ENCODE measurements at regions not wholly inside any gene's neighbourhood (a gene's known extent, or its start where the extent isn't known, plus 50 kb on each side); places are given as distances from the start of the nearest gene placed in this dataset.

DNA sequence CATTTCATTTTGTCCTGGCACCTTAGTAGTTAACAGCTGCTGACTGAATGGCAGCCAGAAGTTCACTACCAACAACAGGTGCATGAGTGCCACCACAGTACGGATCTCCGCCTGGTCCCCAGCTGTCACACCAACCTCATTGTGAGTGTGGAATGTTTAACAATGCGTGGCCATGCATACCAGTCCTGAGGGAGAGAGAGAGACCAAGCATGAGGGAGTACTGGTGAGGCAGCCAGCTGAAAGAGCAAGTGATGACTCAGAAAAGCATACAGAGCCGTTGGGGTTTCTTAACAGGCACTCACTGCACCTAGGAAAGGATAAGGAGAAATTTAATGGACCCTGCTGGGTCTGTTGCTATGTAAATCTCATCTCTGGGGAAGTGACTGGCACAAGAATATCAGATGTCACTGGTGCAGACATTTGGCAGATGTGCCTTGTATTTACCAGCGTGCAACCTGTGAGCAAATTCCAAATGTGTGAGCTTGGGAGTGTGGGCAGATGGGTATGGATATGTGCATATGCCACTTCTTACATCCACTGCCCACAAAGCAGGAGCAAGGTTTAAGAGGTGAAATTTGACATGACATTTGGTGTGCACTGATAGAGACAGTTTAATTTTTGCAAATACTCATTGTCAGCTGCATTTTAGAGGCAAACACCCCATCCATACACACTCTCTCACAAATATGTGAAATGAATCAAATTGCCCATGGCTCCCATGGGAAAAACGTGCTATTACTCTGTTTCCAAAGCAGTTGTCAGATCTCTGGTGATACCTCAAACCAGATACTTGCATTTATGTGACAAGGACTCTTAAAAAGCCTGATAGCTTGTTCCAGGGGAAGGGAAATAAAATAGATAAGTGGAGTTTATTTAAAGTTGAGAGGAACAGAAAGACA, 245.2 kb upstream of the ARPP21 start:
- Histone ChIP-seq H3K27ac (no peak overlapping the region), H3K4me3 (no peak overlapping the region), H3K4me1 (no peaks in the 10 kb centered on the region), H3K36me3 (ENCODE audit: insufficient read depth in 1 of 2, low read depth in 1 of 2) (no peaks in the 10 kb centered on the region), H3K9me3 (peaks cover 4% of the 10 kb centered on the region), H3K27me3 (ENCODE audit: insufficient read depth in 3 of 3, low read length in 2 of 3) (no peaks in the 10 kb centered on the region)
- 17 to 35% (median 21%) methylated on average over 6 of the region's 6 CpGs for whole genome bisulfite sequencing, 3 donors
- intact Hi-C loops (cut with DNase I): no loop called here
- peak in 3 of 4 donors; percentile 51 to 83 (median 82) for ATAC-seq
- DNase-seq: no peak
- TF ChIP-seq, protein P1, sequence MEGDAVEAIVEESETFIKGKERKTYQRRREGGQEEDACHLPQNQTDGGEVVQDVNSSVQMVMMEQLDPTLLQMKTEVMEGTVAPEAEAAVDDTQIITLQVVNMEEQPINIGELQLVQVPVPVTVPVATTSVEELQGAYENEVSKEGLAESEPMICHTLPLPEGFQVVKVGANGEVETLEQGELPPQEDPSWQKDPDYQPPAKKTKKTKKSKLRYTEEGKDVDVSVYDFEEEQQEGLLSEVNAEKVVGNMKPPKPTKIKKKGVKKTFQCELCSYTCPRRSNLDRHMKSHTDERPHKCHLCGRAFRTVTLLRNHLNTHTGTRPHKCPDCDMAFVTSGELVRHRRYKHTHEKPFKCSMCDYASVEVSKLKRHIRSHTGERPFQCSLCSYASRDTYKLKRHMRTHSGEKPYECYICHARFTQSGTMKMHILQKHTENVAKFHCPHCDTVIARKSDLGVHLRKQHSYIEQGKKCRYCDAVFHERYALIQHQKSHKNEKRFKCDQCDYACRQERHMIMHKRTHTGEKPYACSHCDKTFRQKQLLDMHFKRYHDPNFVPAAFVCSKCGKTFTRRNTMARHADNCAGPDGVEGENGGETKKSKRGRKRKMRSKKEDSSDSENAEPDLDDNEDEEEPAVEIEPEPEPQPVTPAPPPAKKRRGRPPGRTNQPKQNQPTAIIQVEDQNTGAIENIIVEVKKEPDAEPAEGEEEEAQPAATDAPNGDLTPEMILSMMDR (IDR thresholded peaks at IDR 0.05): no peak

DNA sequence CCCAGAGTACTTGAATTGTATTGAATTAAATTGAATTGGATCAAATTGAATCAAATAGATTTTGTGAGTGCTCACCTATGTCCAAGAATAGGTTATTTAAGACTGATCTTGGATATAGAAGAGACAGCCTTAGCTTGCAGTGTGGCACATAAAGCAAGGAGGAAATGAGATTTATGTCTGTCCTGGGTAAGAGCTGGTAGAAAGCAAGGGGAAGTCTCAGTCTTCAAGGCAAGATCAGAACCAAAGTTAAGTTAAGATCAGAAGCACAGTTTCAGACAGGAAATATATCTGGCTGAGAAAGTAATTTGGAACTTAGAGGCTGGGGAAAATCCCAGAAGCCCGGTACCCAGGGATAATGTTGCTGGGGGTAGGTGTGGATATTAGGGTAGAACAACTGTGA, 244.4 kb upstream of the ARPP21 start:
- TF ChIP-seq, protein P1 (IDR thresholded peaks at IDR 0.05): no peak
- Histone ChIP-seq H3K27me3 (ENCODE audit: insufficient read depth in 3 of 3, low read length in 2 of 3) (no peaks in the 10 kb centered on the region), H3K4me1 (no peaks in the 10 kb centered on the region), H3K36me3 (ENCODE audit: insufficient read depth in 1 of 2, low read depth in 1 of 2) (no peaks in the 10 kb centered on the region), H3K27ac (no peak overlapping the region), H3K9me3 (peaks cover 4% of the 10 kb centered on the region), H3K4me3 (no peak overlapping the region)
- DNase-seq (no peak), ATAC-seq (no peak)
- WGBS, 3 donors: 23 to 30% (median 27%) methylated on average over 1 of the region's 1 CpG
- intact Hi-C loops (cut with DNase I): no loop called here

DNA sequence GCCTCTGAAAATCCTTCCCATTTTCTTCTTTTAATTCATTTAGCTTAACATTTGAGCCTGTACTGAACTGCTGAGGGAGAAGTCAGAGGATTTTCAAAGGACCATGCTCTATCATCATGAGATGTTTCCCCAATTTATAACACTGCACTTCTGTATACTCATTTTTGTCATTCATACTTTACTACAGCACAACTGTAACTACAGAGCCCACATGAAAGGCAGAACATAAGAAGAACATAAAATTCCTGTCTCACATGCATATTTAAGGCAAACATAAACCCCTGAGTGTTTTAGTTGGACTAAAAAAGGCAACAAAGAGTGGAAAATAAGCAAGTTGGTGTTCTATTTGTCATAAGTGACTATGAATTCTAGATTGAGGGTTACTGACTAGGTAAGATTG, 237.7 kb upstream of the ARPP21 start:
- DNase-seq (no peak), ATAC-seq (no peak)
- Histone ChIP-seq H3K27me3 (ENCODE audit: insufficient read depth in 3 of 3, low read length in 2 of 3) (no peaks in the 10 kb centered on the region), H3K9me3 (no peaks in the 10 kb centered on the region), H3K4me3 (no peak overlapping the region), H3K4me1 (no peaks in the 10 kb centered on the region), H3K36me3 (ENCODE audit: insufficient read depth in 1 of 2, low read depth in 1 of 2) (no peaks in the 10 kb centered on the region), H3K27ac (no peak overlapping the region)
- TF ChIP-seq, protein P1 (IDR thresholded peaks at IDR 0.05): no peak
- intact Hi-C loops (cut with DNase I): no loop called here

DNA sequence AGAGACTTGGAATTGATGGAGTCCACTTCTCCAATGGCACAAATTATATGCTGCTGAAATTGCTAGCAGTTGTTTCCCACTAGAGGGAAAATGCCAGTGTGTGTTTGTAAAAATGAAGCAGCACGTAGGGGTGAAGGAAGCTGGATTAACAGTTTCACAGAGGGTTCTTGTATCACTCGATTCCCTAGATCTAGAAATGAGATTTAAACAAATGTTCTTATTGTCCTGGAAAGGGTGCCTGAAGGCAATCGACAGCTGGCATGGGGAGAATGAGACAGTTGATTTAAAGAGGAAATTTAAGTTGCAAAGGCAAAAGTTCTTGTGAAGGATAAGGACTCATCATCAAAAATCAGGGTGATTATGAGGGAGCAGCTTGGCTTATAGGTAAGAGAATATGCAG, 234.8 kb upstream of the ARPP21 start:
- Histone ChIP-seq H3K9me3 (no peaks in the 10 kb centered on the region), H3K27ac (no peak overlapping the region), H3K4me1 (no peaks in the 10 kb centered on the region), H3K36me3 (ENCODE audit: insufficient read depth in 1 of 2, low read depth in 1 of 2) (no peaks in the 10 kb centered on the region), H3K27me3 (ENCODE audit: insufficient read depth in 3 of 3, low read length in 2 of 3) (no peaks in the 10 kb centered on the region), H3K4me3 (no peak overlapping the region)
- TF ChIP-seq, protein P1 (IDR thresholded peaks at IDR 0.05): no peak
- intact Hi-C loops (cut with DNase I): no loop called here
- WGBS, 3 donors: 35 to 61% (median 39%) methylated on average over 3 of the region's 3 CpGs
- DNase-seq: no peak
- ATAC-seq: no peak

DNA sequence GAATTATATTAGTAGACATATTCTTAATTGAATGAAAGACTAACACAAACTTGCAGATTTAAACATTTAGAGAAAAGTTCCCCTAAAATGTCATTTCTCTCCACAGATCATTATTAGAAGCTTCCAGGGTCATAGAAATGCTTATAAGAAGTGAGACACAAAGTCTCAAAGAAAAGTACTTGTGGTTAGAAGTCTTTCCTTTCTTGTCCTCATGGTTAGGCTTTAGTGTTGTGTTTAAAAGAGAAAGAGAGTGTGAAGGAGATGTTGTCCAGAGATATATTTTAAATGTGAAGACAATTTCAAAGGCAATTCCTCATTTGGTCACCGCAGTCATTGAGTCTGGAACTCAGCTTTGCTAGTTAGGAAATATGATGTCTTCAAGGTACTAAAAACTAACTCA, 230.4 kb upstream of the ARPP21 start:
- intact Hi-C loops (cut with DNase I): no loop called here
- no peak for DNase-seq
- Histone ChIP-seq H3K36me3 (ENCODE audit: insufficient read depth in 1 of 2, low read depth in 1 of 2) (no peaks in the 10 kb centered on the region), H3K27ac (no peak overlapping the region), H3K4me3 (no peak overlapping the region), H3K4me1 (no peaks in the 10 kb centered on the region), H3K9me3 (no peaks in the 10 kb centered on the region), H3K27me3 (ENCODE audit: insufficient read depth in 3 of 3, low read length in 2 of 3) (no peaks in the 10 kb centered on the region)
- ATAC-seq: no peak
- TF ChIP-seq, protein P1 (IDR thresholded peaks at IDR 0.05): no peak
- WGBS, 3 donors: 96 to 100% (median 97%) methylated on average over 1 of the region's 1 CpG
